C4-2B (cell line): ENCODE measurements at regions not wholly inside any gene's neighbourhood (a gene's known extent, or its start where the extent isn't known, plus 50 kb on each side); places are given as distances from the start of the nearest gene placed in this dataset.

ENCODE experiments used
- H3K27ac ChIP-seq: fragments of 450-650 bp; 2 replicates; pipeline ENCODE4 v1.5.1; 2017
- ZFX ChIP-seq: fragments of 450-650 bp; IDR thresholded peaks from 2 replicates; pipeline ENCODE4 v1.6.1; 2017
- TF ChIP-seq, protein P1 (sequence below): fragments of 450-650 bp; conservative IDR thresholded peaks from 2 replicates; pipeline ENCODE4 v1.5.1; 2017; ENCODE audit warnings: mild to moderate bottlenecking

DNA sequence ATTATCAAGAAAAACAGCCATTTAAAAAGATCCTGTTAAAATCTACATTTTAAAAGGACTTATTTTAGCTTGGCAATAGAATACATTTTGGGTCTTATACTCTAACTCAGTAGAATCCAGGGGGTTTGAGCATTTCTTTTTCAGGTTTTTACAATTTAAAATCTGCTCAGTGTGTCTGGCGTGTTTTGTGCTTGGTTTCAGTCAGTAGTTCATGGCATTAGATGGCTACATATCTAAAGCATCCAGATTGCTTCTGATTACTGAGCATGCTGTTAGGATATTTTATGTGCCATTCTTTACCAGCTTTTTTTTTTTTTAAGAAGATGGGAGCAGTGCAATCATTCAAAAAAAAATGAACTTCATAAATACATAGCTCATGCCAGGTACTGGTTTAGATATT is 566.1 kb upstream of the LARGE1 start:
- H3K27ac ChIP-seq: no peak overlapping the region
- no peak for TF ChIP-seq ZFX
- TF ChIP-seq, protein P1, sequence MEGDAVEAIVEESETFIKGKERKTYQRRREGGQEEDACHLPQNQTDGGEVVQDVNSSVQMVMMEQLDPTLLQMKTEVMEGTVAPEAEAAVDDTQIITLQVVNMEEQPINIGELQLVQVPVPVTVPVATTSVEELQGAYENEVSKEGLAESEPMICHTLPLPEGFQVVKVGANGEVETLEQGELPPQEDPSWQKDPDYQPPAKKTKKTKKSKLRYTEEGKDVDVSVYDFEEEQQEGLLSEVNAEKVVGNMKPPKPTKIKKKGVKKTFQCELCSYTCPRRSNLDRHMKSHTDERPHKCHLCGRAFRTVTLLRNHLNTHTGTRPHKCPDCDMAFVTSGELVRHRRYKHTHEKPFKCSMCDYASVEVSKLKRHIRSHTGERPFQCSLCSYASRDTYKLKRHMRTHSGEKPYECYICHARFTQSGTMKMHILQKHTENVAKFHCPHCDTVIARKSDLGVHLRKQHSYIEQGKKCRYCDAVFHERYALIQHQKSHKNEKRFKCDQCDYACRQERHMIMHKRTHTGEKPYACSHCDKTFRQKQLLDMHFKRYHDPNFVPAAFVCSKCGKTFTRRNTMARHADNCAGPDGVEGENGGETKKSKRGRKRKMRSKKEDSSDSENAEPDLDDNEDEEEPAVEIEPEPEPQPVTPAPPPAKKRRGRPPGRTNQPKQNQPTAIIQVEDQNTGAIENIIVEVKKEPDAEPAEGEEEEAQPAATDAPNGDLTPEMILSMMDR: no peak

DNA sequence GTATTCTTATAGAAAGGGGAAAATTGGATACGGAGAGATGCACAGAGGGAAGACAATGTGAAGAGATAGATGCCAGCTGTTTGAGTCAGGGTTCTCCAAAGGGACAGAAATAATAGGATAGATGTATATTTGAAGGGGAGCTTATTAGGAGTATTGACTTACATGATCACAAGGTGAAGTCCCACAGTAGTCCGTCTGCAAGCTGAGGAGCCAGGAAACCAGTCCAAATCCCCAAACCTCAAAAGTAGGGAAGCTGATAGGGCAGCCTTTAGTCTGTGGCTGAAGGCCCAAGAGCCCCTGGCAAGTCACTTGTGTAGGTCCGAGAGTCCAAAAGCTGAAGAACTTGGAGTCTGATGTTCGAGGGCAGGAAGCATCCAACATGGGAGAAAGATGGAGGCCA is 569.6 kb upstream of the LARGE1 start:
- no peak overlapping the region for H3K27ac ChIP-seq
- TF ChIP-seq, protein P1: no peak
- TF ChIP-seq ZFX: no peak

DNA sequence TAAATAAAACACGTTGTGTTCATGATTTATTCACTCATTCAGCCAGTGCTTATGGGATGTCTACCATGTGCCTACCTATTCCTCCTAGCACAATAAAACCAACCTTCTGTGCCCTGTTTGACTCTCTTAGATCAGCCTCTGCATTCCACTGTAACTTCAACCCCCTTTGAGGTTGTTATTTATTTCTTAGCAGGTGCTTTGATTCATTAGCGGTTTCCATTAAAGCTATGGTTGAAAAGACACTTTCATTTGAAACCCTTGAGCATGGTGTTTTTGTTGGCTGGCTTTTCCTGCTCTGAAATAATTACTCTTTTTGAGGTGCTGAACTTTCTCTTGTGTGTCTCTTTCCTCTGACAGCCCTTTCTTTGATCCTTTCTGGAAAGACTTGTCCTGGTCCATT is 570.6 kb upstream of the LARGE1 start:
- H3K27ac ChIP-seq: no peak overlapping the region

DNA sequence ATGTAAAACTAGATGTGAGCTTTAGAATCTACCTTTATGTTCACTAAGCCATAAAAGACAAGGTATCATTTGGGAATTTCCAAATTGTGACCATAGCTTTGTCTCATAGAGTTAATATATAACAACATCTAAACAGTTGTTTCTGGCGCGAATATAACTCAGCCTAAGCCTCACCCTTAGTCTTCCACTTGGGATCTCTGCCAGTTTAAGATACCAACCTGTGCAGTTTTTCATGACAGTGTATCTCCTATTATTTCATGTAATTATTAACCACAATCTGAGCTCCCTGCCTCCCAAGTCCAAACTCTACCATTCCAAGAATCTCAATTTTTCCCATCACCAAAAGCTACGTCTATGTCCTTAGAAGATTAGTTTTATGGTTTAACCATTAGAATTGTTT is 572.5 kb upstream of the ISX start:
- no peak overlapping the region for H3K27ac ChIP-seq
- no peak for TF ChIP-seq ZFX
- TF ChIP-seq, protein P1: no peak

More for the DNA sequence above, 570.6 kb upstream of the LARGE1 start:
- TF ChIP-seq, protein P1: no peak
- TF ChIP-seq ZFX: no peak

DNA sequence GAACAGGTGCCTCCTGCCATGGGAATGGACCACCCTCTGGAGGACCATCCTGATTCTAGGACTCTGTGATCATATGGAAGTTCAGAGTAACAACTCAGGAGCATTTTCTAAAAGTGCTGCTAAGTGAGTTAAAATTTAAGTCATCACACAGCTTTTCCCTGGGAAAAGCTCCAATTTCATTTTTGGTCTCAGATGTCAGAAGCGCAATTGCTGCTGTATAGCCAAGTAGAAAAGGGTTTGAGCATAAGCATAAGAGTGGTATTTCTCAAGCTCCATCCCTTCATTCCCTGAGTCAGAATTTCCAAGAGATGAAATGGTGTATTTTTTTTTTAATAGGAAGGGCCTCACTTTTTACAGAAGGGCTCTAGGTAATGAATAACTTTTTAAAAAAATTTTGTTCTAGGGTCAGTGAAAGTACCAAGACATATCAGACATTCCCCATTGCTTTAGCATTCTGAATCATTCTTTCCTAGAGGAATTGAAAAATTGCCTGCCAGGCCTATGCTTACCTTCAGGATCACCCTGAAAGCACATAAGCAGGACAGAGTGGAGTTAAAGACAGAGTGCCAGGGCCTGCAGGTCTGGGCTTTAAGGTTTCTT is 564.5 kb upstream of the ISX start:
- H3K27ac ChIP-seq: no peak overlapping the region
- TF ChIP-seq, protein P1: no peak
- no peak for TF ChIP-seq ZFX

DNA sequence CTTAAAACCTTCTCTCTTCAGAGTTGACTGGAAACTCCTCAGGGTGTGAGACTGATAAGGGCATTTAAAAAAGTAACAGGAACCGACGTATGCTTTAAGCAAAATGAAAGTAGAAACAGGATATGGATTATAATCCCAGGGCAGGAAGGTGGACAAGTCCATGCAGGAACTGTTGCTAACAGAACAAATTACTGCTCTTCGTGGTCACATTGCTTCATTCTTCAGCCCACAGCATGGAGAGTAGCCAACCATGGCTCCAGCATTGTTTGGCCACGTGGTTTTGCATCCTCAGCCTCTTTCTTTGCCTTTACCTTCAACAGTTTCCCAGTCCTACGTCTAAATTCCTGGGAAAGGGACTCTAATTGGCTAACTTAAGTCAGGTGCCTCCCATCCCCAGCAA is 563.1 kb upstream of the ISX start:
- TF ChIP-seq, protein P1: no peak
- TF ChIP-seq ZFX: no peak
- no peak overlapping the region for H3K27ac ChIP-seq

DNA sequence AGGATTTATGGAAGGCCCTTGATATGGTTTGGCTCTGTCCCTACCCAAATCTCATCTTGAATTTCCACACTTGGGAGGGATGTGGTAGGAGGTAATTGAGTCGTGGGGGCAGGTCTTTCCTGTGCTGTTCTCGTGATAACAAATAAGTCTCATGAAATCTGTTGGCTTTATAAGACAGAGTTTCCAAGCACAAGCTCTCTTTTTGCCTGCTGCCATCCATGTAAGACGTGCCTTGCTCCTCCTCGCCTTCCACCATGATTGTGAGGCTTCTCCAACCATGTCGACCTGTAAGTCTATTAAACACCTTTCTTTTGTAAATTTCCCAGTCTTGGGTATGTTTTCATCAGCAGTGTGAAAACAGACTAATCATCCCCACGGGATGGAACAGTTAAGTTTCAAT is 557.2 kb upstream of the ISX start:
- TF ChIP-seq ZFX: no peak
- TF ChIP-seq, protein P1: no peak
- H3K27ac ChIP-seq: no peak overlapping the region
